ENCODE measurements at regions not wholly inside any gene's neighbourhood (a gene's known extent, or its start where the extent isn't known, plus 50 kb on each side); places are given as distances from the start of the nearest gene placed in this dataset.

- TF ChIP-seq CTCF (IDR thresholded peaks at IDR 0.05) = no peak
- TF ChIP-seq EZH2phosphoT487 (IDR thresholded peaks at IDR 0.05) = peak; percentile 65
Observed at GRCh38 chr2:129103936-129104878, 785.5 kb upstream of the HS6ST1 start.

All from neural progenitor cell (in vitro differentiated cells).